Activated CD4-positive, alpha-beta T cell treated with anti-CD3 and anti-CD28 coated beads, Interleukin-10, Interleukin-2, amounts not matched to agents 100 ng/mL and 50 ng/mL, durations not matched to agents 16 hours and 8 hours (primary cell): ENCODE measurements at regions not wholly inside any gene's neighbourhood (a gene's known extent, or its start where the extent isn't known, plus 50 kb on each side); places are given as distances from the start of the nearest gene placed in this dataset.

Source experiments
- DNase-seq: peaks from one replicate; pipeline ENCODE4 v3.0.0-alpha.2; 2020

DNA sequence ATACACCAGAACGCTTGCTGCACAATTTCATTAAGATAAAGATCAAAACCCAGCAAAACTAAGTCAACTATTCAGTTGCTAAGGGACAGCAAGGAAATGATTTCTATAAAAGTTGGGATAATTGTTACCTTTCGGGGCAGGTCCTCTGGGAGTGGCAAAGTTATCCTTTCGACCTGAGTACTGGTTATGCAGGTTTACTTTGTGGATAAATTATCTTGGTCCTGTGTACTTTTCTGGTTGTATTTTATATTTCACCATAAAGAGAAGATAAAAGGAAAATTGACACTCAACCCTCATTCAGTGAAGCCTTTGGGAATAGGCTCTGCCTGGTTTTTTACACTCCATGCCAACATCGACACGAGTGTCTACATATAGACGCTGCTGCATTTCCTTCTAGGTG, 146.5 kb downstream of the SYK start:
- DNase-seq, result no peak

- no peak for DNase-seq
These were observed 149.0 kb downstream of the SYK start for GRCh38 chr9:90950600-90950999.

- no peak for DNase-seq
These were observed 151.6 kb downstream of the SYK start for GRCh38 chr9:90953200-90953599.

DNA sequence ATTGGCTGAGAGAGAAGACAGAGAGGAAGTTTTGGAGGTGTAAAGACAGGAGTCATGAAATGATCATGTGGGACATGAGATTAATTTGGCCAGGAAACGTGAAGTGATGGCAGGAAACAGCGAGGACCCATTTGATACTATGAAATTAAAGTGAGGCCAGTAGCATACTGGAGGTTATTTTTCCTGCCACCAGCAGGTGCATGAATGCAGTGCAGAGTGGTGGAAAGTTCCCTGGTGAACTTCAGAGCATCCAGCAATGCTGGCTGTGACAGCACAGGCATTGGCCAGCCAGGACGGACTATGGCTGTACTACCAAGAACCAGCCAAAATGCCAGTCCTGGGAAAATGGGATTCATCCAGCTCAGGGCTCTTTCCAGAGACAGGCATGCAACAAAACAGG, 152.2 kb downstream of the SYK start:
- no peak for DNase-seq

GRCh38 chr9:90956026-90956810, 154.6 kb downstream of the SYK start:
- no peak for DNase-seq

DNA sequence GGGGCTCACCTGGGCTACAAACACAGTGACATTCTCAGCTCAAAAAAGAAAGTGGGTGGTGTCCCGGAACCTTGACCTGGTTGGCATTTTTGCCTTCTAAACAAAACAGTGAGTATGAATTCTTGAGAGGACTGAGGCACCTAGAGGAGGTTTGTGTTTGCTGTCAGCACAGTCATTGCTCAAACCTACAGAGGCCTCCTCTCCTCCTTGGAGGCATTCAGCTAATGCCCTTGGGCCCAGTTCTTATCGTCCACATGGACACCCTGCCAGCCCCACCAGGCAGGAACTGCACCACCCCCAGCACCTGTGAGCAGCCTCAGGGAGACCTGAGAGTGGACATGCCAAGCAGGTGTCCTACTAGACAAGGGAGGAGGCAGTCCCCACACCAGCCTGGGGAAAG, 156.7 kb downstream of the SYK start:
- no peak for DNase-seq

DNA sequence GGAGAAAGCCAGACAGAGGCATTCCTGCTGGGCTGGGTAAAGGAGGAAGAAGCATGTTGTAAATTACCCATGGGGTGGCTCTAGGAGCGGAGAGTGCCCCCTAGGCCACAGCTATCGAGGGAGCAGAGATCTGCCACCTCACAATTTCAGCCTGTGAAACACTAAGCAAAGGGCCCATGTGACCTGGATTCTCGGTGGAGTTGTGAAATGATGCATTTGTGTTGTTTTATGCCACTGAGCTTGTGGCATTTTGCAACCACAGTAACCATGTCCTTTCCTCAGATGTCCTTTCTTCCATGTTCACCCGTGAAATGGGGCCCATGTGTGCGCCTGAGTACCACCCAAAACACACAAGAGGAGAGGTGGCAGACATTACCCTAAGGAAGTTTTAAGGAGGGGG, 159.3 kb downstream of the SYK start:
- no peak for DNase-seq

DNA sequence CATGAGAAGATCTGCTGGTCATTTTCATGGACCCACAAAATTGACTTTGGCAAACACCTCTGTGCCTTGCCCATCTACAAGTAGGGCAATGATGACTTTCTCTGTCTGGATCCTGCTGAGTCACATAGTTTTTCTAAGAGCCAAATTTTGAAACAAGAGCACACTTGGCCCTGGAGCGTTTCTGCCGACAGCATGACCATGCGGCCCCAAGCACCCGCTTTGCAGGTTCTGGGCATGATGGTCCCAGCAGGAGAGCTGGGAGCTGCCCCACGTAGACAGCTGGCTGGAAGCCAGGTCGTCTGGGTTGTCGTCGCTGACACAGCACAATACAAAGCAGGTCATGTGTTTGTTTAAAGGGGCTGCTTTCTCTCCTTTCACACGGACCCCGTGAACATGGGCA, 159.8 kb downstream of the SYK start:
- no peak for DNase-seq

- DNase-seq, result peak; percentile 69
These were observed 162.7 kb downstream of the SYK start for GRCh38 chr9:90964101-90965020.

GRCh38 chr9:90965226-90966030, 163.8 kb downstream of the SYK start:
- no peak for DNase-seq

DNA sequence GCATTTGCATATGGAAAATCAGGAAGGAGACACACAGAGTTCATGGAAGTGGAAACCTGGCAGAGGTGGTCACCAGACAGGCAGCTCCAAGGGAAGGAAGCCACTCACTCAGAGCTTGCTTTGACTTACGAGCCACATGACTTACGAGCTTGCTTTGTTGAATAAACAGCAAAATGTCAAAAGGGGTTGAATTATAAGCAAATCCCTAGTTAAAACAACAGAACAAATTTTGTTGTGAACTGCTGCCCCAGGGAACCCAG, 164.3 kb downstream of the SYK start:
- DNase-seq, result no peak

- DNase-seq, result peak; percentile 63
These were observed 165.0 kb downstream of the SYK start for GRCh38 chr9:90966480-90967144.

DNA sequence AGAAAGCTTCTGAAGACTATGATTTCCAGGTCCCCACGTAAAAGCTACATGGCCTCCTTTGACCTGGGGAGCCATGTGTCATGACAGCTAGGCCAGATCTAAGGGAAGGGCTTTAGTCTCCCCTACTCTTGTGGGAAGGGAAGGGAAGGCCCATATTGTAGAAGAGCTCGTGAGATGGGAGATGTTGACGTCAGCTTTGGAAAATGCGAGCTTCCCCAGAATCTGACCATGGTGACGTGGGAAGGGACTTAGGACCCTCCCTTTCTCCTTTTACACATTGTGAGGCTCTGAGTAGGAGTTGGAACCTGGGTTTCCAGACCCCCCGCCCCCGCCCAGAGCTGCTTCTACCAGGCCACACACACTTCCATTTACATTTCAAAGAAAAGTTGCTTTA, 165.5 kb downstream of the SYK start:
- no peak for DNase-seq

DNA sequence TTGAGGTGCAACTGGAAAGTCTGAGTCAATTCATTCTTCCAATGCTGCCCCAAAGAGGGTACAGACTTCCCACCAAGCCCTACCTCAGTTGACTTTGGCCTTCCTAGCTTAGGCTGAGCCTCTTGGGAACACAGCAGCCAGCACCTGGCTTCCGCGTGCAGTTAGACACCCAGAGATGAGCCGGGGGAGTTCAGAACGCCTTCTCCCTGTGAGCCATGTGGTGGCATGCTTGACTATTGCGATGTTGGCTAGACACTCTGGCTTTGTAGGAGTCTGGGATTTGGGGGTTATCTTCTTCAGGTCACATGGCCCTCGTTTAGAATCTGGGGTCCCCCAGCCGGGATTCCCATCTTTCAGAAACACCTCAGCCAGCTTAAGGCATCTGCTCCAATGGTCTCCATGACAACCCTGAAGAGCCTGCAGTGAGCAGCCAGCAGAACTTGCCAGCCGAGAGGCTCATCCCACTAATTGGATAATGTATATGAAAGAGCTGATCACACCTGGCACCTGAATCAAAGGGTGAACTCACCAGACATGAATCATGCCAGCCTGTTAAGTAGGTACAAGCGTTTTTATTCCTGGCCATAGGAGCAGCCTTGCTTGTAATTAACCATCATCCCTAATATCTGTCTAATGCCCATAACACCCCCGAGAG, 167.5 kb downstream of the SYK start:
- no peak for DNase-seq

- no peak for DNase-seq
These were observed 169.0 kb downstream of the SYK start for GRCh38 chr9:90970608-90971007.

- no peak for DNase-seq
These were observed 170.4 kb downstream of the SYK start for GRCh38 chr9:90972057-90972456.

- DNase-seq, result no peak
These were observed 172.4 kb downstream of the SYK start for GRCh38 chr9:90974016-90974415.

- no peak for DNase-seq
These were observed 173.1 kb downstream of the SYK start for GRCh38 chr9:90974643-90975245.

DNA sequence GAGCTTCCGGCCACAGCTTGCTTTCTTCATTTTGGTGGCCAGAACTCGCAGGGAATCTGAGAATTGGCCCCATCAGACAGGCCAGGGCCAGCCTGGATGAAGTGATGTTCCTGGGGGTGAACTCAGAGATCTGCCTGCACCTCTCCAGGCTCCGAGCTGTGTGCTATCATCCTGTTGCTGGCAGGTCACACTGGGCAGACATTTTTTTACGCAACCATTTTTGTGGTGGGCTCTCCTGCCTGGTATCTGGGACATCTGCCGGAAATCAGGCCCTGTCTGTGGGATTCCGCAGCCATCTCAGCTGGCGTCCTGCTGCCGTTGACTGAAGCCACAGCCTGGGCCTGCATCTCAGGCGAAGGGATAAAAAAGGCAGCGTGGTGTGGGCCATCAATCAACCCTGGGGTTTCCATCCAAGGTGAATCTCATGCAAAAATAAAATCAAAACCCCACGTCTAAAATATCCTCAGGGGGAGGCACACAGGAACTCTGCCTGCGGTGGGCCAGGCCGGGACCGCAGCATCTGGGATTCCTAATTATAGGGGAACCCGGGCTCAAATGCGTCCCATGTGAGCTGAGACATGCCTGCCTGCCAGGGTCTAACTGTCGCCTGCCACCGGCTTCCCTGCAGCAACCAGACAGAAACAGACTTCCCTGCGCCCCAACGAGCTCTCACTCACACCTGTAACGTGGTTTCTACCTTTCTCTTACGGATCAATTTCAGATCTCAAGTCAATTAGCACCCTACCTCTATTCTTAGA, 174.3 kb downstream of the SYK start:
- DNase-seq, result no peak

- no peak for DNase-seq
These were observed 177.5 kb downstream of the SYK start for GRCh38 chr9:90979138-90979551.

- no peak for DNase-seq
These were observed 178.0 kb downstream of the SYK start for GRCh38 chr9:90979639-90980038.
